Right lobe of liver (tissue), 6 donors: ENCODE measurements at regions not wholly inside any gene's neighbourhood (a gene's known extent, or its start where the extent isn't known, plus 50 kb on each side); places are given as distances from the start of the nearest gene placed in this dataset.

Experiments
- ATAC-seq, 4 donors: fragments of 200-7000 bp; cut with Tn5 transposase; one replicate each; pipeline ENCODE4 v1.9.1; 2020; ENCODE audit warnings: mild to moderate bottlenecking in 4 of 4, moderate library complexity in 4 of 4
- DNase-seq, 3 donors: peaks; one replicate each; pipeline ENCODE4 v3.0.0-alpha.2; 2020
- H3K27ac ChIP-seq, 3 donors: fragments of 200-600 bp; one replicate each; pipeline ENCODE4 v1.8.0; 2022
- H3K27me3 ChIP-seq, 2 donors: fragments of 200-600 bp; one replicate each; pipeline ENCODE4 v1.8.0; 2022
- H3K36me3 ChIP-seq, 4 donors: fragments of 200-600 bp; sonication (generic) in 1 of 4; one replicate each; pipeline versions ENCODE4 v1.5.1 to v1.8.0; 2017 to 2022; ENCODE audit warnings: control low read depth in 1 of 4
- H3K4me1 ChIP-seq, 4 donors: fragments of 200-600 bp; sonication (generic) in 1 of 4; one replicate each; pipeline versions ENCODE4 v1.5.1 to v1.8.0; 2017 to 2022; ENCODE audit warnings: control low read depth in 1 of 4
- H3K4me3 ChIP-seq, 3 donors: fragments of 200-600 bp; one replicate each; pipeline ENCODE4 v1.8.0; 2022
- H3K9me3 ChIP-seq, 4 donors: fragments of 200-600 bp; sonication (generic) in 1 of 4; one replicate each; pipeline versions ENCODE4 v1.5.1 to v1.8.0; 2017 to 2022; ENCODE audit warnings: control low read depth in 1 of 4
- POLR2A ChIP-seq: fragments of 450-650 bp; IDR thresholded peaks from one replicate; pipeline ENCODE4 v1.6.1; 2017; ENCODE audit warnings: antibody characterized with exemption, mild to moderate bottlenecking
- WGBS: methylation state at CpG from one replicate; pipeline ENCODE4 v1.1.6; 2018; ENCODE audit warnings: low coverage, low lambda C conversion rate; ENCODE audit not compliant: insufficient coverage; ENCODE audit errors: missing lambda C conversion rate; 5-methylcytosine and 5-hydroxymethylcytosine counted together
- intact Hi-C, 2 donors: fragments of 100-400 bp; cut with DNase I; formaldehyde crosslinking; loops; one replicate each; pipeline versions ENCODE4 v1.11.2 to v1.14.1; 2022
- TF ChIP-seq, protein P1 (sequence below), 4 donors: fragments of 200-600 bp in 3 of 4; fragments of 450-650 bp in 1 of 4; IDR thresholded peaks; one replicate each; pipeline versions ENCODE4 v1.5.1 to v1.8.0; 2016 to 2022; ENCODE audit warnings: antibody characterized with exemption in 4 of 4, mild to moderate bottlenecking in 2 of 4
- donor health status: DM: no; HTN: yes; CAD: no.
- donor health status: DM: no; HTN: no; CAD: no.
- donor health status: DM: no; HTN: no; CAD: no.
- donor health status: DM: no; HTN: yes; CAD: no.
- donor health status: DM: no; HTN: yes; CAD: no.

GRCh38 chr19:30314056-30314804, 58.0 kb upstream of the ZNF536 start:
- WGBS = 37% methylated on average over 4 of the region's 14 CpGs
- Histone ChIP-seq H3K27me3 (no peaks in the 10 kb centered on the region), H3K9me3 (no peaks in the 10 kb centered on the region), H3K4me3 (no peak overlapping the region), H3K27ac (no peak overlapping the region), H3K4me1 (no peaks in the 10 kb centered on the region), H3K36me3 (no peaks in the 10 kb centered on the region)
- TF ChIP-seq, protein P1, sequence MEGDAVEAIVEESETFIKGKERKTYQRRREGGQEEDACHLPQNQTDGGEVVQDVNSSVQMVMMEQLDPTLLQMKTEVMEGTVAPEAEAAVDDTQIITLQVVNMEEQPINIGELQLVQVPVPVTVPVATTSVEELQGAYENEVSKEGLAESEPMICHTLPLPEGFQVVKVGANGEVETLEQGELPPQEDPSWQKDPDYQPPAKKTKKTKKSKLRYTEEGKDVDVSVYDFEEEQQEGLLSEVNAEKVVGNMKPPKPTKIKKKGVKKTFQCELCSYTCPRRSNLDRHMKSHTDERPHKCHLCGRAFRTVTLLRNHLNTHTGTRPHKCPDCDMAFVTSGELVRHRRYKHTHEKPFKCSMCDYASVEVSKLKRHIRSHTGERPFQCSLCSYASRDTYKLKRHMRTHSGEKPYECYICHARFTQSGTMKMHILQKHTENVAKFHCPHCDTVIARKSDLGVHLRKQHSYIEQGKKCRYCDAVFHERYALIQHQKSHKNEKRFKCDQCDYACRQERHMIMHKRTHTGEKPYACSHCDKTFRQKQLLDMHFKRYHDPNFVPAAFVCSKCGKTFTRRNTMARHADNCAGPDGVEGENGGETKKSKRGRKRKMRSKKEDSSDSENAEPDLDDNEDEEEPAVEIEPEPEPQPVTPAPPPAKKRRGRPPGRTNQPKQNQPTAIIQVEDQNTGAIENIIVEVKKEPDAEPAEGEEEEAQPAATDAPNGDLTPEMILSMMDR (IDR thresholded peaks at IDR 0.05) = no peak
- TF ChIP-seq POLR2A = no peak
- no peak for ATAC-seq
- DNase-seq = no peak
- intact Hi-C loops = no loop called here

DNA sequence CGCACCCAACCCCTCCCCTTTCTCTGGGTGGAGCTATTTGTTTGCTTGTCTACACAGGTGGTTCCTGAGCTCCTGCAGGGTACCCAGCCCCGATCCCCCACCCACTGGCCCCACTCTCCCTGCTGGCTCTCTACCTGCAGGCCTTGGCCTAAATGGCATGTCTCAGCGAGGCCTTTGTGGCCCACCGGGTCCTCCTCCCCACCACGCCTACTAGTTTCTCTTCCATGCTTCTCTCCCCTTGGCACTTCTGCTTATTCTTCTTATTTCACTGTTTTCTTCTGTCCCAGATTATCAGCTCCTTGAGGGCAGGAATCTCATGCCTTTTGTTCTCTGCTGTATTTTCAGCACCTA, 57.4 kb upstream of the ZNF536 start:
- no peak overlapping the region for H3K27ac ChIP-seq
- no peaks in the 10 kb centered on the region for H3K27me3 ChIP-seq
- no peaks in the 10 kb centered on the region for H3K4me1 ChIP-seq
- no peaks in the 10 kb centered on the region for H3K9me3 ChIP-seq
- H3K36me3 ChIP-seq = no peaks in the 10 kb centered on the region
- WGBS = 60% methylated on average over 1 of the region's 5 CpGs
- TF ChIP-seq POLR2A = no peak
- TF ChIP-seq, protein P1 (IDR thresholded peaks at IDR 0.05) = no peak
- no peak overlapping the region for H3K4me3 ChIP-seq
- ATAC-seq = no peak
- no peak for DNase-seq
- intact Hi-C loops = no loop called here

DNA sequence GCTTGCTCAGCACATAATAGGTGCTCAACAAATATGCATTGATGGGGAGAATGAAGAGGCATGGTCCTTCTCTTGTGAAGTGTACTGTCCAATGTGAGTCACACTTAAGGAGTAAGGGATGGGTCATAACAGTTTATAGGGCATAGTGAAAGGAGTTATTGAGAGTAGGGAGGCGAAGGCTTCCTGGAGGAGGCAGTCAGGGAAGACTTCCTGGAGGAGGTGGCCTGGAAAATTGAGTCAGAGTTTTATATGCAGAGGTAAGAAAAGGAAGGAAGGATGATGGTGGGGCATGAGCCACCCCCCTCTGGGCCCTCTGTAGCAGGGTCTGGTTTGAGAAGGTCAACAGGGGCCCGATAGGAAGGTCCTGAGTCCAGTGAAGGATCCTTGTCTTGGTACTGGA, 57.0 kb upstream of the ZNF536 start:
- TF ChIP-seq, protein P1 (IDR thresholded peaks at IDR 0.05) = no peak
- no peak for TF ChIP-seq POLR2A
- Histone ChIP-seq H3K27me3 (no peaks in the 10 kb centered on the region), H3K36me3 (no peaks in the 10 kb centered on the region), H3K27ac (no peak overlapping the region), H3K4me1 (no peaks in the 10 kb centered on the region), H3K9me3 (no peaks in the 10 kb centered on the region), H3K4me3 (no peak overlapping the region)
- ATAC-seq (no peak), DNase-seq (no peak)
- WGBS = 73% methylated on average over 2 of the region's 2 CpGs
- intact Hi-C loops = no loop called here

- TF ChIP-seq, protein P1 (IDR thresholded peaks at IDR 0.05) = no peak
- no peak for TF ChIP-seq POLR2A
- H3K27ac ChIP-seq = no peak overlapping the region
- WGBS = 85% methylated on average over 4 of the region's 4 CpGs
- ATAC-seq = no peak
- H3K9me3 ChIP-seq = no peaks in the 10 kb centered on the region
- DNase-seq = no peak
- no peaks in the 10 kb centered on the region for H3K4me1 ChIP-seq
- intact Hi-C loops = no loop called here
- H3K4me3 ChIP-seq = no peak overlapping the region
- no peaks in the 10 kb centered on the region for H3K36me3 ChIP-seq
- no peaks in the 10 kb centered on the region for H3K27me3 ChIP-seq
Observed at GRCh38 chr19:30316000-30316491, 56.1 kb upstream of the ZNF536 start.
